ENCODE measurements at regions not wholly inside any gene's neighbourhood (a gene's known extent, or its start where the extent isn't known, plus 50 kb on each side); places are given as distances from the start of the nearest gene placed in this dataset.

DNA sequence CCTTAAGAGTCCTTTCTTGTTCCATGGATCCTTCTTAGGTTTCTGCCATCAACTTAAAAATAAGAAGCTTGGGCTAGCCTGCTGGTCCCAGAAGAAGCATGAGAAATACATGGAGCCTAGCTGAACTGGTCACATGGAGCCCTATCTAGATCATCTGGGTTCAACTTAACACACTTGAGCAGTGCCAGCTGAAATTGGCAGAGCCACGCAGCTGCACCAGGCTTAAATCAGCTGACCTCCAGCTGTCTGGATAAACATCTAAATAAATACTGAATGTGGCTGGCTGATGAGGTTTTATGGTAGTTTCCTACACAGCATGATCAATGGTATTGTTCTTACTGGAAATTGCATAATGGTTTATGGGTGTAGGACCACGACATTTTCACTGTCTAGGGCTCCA is 598.4 kb upstream of the FAM241A start:
- H3K4me3 ChIP-seq (ENCODE audit: low read depth, low read length), result no peak overlapping the region
- TF ChIP-seq, protein P1, sequence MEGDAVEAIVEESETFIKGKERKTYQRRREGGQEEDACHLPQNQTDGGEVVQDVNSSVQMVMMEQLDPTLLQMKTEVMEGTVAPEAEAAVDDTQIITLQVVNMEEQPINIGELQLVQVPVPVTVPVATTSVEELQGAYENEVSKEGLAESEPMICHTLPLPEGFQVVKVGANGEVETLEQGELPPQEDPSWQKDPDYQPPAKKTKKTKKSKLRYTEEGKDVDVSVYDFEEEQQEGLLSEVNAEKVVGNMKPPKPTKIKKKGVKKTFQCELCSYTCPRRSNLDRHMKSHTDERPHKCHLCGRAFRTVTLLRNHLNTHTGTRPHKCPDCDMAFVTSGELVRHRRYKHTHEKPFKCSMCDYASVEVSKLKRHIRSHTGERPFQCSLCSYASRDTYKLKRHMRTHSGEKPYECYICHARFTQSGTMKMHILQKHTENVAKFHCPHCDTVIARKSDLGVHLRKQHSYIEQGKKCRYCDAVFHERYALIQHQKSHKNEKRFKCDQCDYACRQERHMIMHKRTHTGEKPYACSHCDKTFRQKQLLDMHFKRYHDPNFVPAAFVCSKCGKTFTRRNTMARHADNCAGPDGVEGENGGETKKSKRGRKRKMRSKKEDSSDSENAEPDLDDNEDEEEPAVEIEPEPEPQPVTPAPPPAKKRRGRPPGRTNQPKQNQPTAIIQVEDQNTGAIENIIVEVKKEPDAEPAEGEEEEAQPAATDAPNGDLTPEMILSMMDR (IDR thresholded peaks at IDR 0.05; ENCODE audit: low read depth, low read length), result no peak

DNA sequence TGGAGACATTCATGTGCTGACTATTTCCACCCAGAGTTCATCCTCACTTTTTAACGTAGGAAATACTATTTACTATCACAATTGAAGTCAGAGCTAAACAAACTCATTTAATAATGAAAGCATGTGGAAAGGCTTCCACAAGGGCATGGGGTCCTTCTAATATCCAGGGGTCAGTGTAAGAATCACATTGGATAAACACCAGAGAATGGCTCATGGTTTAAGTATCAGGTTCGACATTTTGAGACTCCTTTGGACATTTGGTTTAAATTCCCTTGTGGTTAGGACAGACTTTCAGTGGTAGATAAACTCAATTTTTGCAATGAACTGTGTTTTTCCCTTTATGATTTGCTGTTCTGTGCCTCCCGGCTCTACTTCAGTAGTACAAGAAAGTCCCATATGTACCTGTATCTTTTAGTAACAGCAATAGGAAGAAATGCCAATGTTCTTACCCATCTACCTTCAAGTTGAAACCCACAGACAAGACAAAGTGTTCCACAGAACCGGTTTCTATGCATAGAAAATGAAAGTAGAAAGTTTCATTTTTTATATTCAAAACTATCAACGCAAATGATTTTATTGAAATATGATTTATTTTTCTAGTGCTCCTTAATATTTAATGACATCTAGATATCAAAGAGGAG is 589.0 kb upstream of the FAM241A start:
- H3K4me3 ChIP-seq (ENCODE audit: low read depth, low read length), result no peak overlapping the region
- TF ChIP-seq, protein P1 (IDR thresholded peaks at IDR 0.05; ENCODE audit: low read depth, low read length), result no peak

DNA sequence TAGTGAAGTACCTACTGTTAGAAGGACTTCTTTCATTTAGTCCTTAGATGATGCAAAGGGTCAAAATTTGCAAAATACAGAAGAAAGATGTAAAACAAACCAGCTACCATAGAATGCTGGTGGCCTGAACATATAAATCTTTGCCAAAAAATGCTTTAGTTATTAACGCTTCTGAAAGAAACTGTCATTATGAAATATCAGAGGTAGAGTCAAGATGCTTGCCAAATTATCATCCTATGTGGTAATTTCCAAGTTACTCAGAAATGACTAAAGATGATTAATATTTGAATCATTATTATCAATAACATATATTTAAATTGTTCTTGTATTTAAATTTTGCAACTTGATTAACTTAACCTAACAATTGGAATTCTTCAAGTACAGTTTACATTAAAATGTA is 588.4 kb upstream of the FAM241A start:
- TF ChIP-seq, protein P1 (IDR thresholded peaks at IDR 0.05; ENCODE audit: low read depth, low read length), result no peak

DNA sequence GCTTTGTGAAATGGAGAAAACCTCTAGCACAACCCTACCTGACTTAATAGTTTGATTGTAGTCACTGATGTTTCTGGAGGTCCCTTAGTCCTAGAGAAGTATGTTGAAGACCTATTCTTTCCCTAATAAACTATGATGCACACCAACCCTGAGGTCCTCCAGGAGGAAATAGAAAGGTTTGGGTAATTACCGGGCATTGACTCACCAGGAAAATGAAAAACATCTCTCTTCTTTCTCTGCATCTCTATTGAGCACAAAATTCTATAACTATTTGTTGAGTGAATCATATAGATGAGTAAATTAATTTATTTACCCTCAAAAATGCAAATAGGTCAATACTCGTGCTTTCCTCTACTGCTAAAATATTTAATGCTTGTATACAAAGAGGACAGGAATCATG is 582.4 kb upstream of the FAM241A start:
- TF ChIP-seq, protein P1 (IDR thresholded peaks at IDR 0.05; ENCODE audit: low read depth, low read length), result no peak
- no peak overlapping the region for H3K4me3 ChIP-seq (ENCODE audit: low read depth, low read length)

More for the DNA sequence above, 588.4 kb upstream of the FAM241A start:
- no peak overlapping the region for H3K4me3 ChIP-seq (ENCODE audit: low read depth, low read length)

DNA sequence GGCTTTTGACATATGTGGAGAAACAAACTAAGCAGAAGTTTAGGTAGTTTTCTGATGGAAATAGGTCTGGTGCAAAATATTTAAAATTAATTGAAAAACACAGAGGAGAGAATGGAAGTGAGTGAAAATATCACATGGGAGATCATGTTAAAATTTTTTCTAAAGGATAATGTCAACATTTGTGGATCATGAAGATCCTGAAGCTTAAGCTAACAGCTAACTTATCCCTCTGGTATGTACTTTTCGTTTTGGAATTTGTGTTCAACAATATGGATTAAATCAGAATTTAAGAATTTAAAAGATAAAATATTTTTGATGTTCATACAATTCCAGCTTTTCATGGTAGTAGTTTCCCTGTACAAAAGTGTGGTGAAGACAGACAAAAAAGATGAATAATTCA is 572.8 kb upstream of the FAM241A start:
- TF ChIP-seq, protein P1 (IDR thresholded peaks at IDR 0.05; ENCODE audit: low read depth, low read length), result no peak
- no peak overlapping the region for H3K4me3 ChIP-seq (ENCODE audit: low read depth, low read length)

DNA sequence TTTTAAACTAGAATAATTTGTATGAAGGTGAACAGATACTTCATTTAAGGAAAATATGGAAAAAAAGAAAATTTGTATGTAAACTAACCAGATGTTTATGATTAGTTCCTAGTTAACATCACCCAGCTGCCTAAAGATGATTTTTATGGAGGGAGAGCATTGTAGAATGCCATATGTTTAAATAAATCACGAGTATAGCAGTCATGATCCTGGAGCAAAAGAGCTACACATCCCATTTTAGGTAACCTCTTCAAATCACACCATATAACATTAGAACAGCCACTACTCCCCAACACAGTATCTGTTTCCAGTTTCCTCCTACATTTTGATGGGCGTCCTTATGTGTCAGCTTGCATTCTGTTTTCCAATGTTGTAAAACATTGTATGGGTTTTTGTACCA is 571.9 kb upstream of the FAM241A start:
- H3K4me3 ChIP-seq (ENCODE audit: low read depth, low read length), result no peak overlapping the region
- TF ChIP-seq, protein P1 (IDR thresholded peaks at IDR 0.05; ENCODE audit: low read depth, low read length), result no peak

DNA sequence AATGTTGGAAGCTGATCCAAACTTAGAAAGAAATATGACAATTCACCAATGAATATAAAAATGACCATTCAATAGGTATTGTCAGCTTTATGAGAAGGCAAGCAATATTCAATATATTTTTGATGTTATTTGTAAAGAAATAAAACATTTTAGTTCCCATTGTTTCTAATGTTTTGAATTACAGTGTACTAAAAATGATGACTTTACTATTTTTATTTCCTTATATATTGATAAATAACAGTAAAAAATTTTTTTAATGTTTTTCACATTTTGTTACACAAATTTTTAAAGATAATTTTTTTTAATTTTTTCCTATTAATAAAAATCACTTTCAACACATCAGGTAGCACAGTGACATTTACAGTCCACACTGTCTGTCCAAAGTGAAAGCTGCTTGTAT is 565.5 kb upstream of the FAM241A start:
- H3K4me3 ChIP-seq (ENCODE audit: low read depth, low read length), result no peak overlapping the region
- TF ChIP-seq, protein P1 (IDR thresholded peaks at IDR 0.05; ENCODE audit: low read depth, low read length), result no peak
